Ovary (tissue), 7 donors: ENCODE measurements at regions not wholly inside any gene's neighbourhood (a gene's known extent, or its start where the extent isn't known, plus 50 kb on each side); places are given as distances from the start of the nearest gene placed in this dataset.
"Not testable (repeated sequence)": the region's sequence is repeated elsewhere in the genome, so short reads cannot be mapped to it uniquely, and the experiment has no call there.

ENCODE experiments used
- DNase-seq, 5 donors: peaks; one replicate each; pipeline ENCODE4 v3.0.0-alpha.2; 2019 to 2020
- H3K27ac ChIP-seq, 2 donors: fragments of 200-600 bp; one replicate each; pipeline versions ENCODE4 v1.5.1 to v1.8.0; 2019 to 2022
- H3K27me3 ChIP-seq: fragments of 200-600 bp; one replicate; pipeline ENCODE4 v1.8.0; 2022
- H3K36me3 ChIP-seq: fragments of 200-600 bp; sonication (generic); one replicate; pipeline ENCODE4 v1.5.1; 2019
- H3K4me1 ChIP-seq: one replicate; pipeline ENCODE4 v1.8.1; 2013; ENCODE audit warnings: mild to moderate bottlenecking, moderate library complexity; ENCODE audit not compliant: insufficient read depth
- H3K4me3 ChIP-seq: fragments of 200-600 bp; sonication (generic); one replicate; pipeline ENCODE4 v1.5.1; 2017
- H3K9me3 ChIP-seq, 2 donors: fragments of 200-600 bp in 1 of 2; sonication (generic) in 1 of 2; one replicate each; pipeline versions ENCODE4 v1.5.1 to v1.8.1; 2013 to 2019; ENCODE audit warnings: mild to moderate bottlenecking in 1 of 2, moderate library complexity in 1 of 2
- EP300 ChIP-seq: sonication (generic); formaldehyde crosslinking; IDR thresholded peaks from one replicate; pipeline ENCODE4 v1.6.1; 2017; ENCODE audit warnings: antibody characterized with exemption
- POLR2A ChIP-seq: fragments of 450-650 bp; IDR thresholded peaks from one replicate; pipeline ENCODE4 v1.6.1; 2017; ENCODE audit warnings: antibody characterized with exemption, mild to moderate bottlenecking, moderate library complexity
- WGBS, 3 donors: extraction: QIAGEN DNeasy Blood & Tissue Kit in 1 of 3; methylation state at CpG; one replicate each; pipeline versions ENCODE4 v1.1.5 to v1.1.7; 2013 to 2017; 5-methylcytosine and 5-hydroxymethylcytosine counted together
- intact Hi-C, 4 donors: fragments of 100-400 bp; cut with DNase I; formaldehyde crosslinking; loops; one replicate each; pipeline versions ENCODE4 v1.11.0 to v1.15.1; 2022 to 2023
- TF ChIP-seq, protein P1 (sequence below), 3 donors: fragments of 450-650 bp in 2 of 3; fragments of 200-600 bp in 1 of 3; IDR thresholded peaks; one replicate each; pipeline versions ENCODE4 v1.5.1 to v1.8.0; 2016 to 2022; ENCODE audit warnings: antibody characterized with exemption in 3 of 3, mild to moderate bottlenecking in 1 of 3
- donor health status: DM: no; HTN: no; CAD: no; lungs with moderate emphysema.
- donor health status: DM: no; HTN: no; CAD: no.
- donor health status: Bipolar disorder and iron deficiency.
- donor health status: DM: no; HTN: no; CAD: no.
- donor health status: DM: yes; HTN: yes; CAD: no.

DNA sequence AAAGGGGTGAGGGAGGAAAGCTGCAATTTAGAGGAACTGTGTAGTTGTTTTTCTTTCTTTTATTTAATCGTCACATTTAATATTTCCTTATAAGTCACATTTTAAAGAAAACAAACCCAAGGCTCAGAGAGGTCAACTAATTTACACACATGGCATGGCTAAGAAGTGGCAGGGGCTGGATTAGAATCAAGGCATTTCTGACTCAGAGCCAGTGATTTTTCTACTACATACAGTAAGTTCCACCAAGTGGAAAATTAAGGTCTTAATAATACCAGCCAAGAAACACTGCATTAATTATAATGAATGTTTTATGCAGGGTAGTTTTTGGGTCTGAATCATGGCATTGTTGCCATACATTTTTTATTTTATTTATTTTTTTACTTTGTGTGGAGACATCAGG lies 607.7 kb upstream of the CITED2 start:
- Histone ChIP-seq H3K27me3 (no peaks in the 10 kb centered on the region), H3K4me1 (peaks cover 12% of the 10 kb centered on the region), H3K4me3 (no peak overlapping the region), H3K9me3 (no peaks in the 10 kb centered on the region), H3K27ac (peak overlapping the region in 1 of 2 donors; percentile 6), H3K36me3 (no peaks in the 10 kb centered on the region)
- intact Hi-C loops: no loop called here
- TF ChIP-seq, protein P1, sequence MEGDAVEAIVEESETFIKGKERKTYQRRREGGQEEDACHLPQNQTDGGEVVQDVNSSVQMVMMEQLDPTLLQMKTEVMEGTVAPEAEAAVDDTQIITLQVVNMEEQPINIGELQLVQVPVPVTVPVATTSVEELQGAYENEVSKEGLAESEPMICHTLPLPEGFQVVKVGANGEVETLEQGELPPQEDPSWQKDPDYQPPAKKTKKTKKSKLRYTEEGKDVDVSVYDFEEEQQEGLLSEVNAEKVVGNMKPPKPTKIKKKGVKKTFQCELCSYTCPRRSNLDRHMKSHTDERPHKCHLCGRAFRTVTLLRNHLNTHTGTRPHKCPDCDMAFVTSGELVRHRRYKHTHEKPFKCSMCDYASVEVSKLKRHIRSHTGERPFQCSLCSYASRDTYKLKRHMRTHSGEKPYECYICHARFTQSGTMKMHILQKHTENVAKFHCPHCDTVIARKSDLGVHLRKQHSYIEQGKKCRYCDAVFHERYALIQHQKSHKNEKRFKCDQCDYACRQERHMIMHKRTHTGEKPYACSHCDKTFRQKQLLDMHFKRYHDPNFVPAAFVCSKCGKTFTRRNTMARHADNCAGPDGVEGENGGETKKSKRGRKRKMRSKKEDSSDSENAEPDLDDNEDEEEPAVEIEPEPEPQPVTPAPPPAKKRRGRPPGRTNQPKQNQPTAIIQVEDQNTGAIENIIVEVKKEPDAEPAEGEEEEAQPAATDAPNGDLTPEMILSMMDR (IDR thresholded peaks at IDR 0.05): no peak
- TF ChIP-seq POLR2A: no peak
- no peak for TF ChIP-seq EP300
- WGBS, 3 donors: 1 to 8% (median 3%) methylated on average over 1 of the region's 1 CpG
- DNase-seq: no peak

DNA sequence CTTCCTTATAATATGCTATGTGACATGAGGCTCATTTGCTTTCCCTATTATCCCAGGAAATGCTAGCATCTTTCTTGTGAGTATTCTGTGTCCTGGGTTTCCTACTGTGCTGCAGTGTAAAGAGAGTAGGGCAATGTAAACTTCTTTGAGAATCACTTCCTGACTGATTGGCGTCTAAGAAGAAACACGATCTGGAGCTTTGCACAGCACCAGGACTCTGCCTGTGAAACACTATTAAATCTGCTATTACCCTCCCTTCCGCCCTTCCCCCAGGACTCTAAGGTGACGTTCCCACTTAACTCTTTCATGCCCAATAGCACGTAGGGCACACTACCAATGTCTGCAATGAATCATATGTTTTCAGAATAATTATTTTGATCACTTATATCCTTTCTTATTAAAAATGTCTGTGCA lies 607.3 kb upstream of the CITED2 start:
- peak overlapping the region in 1 of 2 donors; percentile 6 for H3K27ac ChIP-seq
- H3K27me3 ChIP-seq: no peaks in the 10 kb centered on the region
- H3K4me1 ChIP-seq: peaks cover 12% of the 10 kb centered on the region
- H3K9me3 ChIP-seq: no peaks in the 10 kb centered on the region
- 5 to 9% (median 7%) methylated on average over 5 of the region's 5 CpGs for WGBS, 3 donors
- no peak overlapping the region for H3K4me3 ChIP-seq
- intact Hi-C loops: no loop called here
- no peak for DNase-seq
- no peaks in the 10 kb centered on the region for H3K36me3 ChIP-seq
- TF ChIP-seq EP300 (no peak), POLR2A (no peak)
- TF ChIP-seq, protein P1 (IDR thresholded peaks at IDR 0.05): no peak

DNA sequence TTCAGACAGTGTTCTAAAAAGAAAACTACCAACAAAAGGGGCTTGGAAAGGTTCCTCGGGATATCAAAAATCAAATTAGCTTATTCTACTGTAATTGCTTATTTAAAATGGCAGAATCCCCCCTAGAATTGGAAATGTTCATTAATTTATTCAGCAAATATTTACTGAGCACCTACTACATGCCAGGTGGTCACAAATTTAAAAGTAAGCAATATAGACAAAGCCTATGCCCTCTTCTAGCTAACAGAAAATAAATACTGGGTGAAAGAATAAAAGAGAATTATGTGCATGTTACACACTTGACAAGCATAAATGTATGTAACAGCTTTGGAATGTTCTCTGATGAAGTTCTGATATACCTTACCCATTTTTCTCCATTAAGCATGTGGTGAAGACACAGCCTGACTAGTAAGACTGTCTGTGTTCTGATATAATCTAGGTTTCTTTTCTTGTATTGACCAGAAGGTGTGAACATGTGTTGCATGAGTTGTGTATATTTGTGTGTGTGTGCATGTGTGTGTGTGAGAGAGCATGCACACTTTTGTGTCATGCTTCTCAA lies 606.7 kb upstream of the CITED2 start:
- intact Hi-C loops: no loop called here
- TF ChIP-seq, protein P1 (IDR thresholded peaks at IDR 0.05): no peak
- TF ChIP-seq POLR2A: no peak
- TF ChIP-seq EP300: no peak

DNA sequence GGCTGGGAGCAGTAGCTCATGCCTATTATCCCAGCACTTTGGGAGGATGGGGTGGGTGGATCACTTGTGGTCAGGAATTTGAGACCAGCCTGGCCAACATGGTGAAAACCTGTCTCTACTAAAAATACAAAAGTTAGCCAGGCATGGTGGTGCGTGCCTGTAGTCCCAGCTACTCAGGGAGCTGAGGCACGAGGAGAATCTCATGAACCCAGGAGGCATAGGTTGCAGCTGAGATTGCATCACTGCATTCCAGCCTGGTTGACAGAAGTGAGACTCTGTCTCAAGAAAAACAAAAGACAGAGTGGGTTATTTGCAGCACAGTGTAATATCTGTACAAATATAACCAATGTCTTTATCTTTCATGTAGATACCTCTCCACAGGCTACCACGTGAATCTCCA lies 606.2 kb upstream of the CITED2 start:
- H3K27ac ChIP-seq, DNase-seq, H3K4me3 ChIP-seq, intact Hi-C loops, H3K27me3 ChIP-seq, H3K9me3 ChIP-seq, H3K36me3 ChIP-seq: not testable (repeated sequence)
- WGBS, 3 donors: 41 to 46% (median 45%) methylated on average over 3 of the region's 3 CpGs
- H3K4me1 ChIP-seq: peaks cover 12% of the 10 kb centered on the region

More for the DNA sequence above, 606.7 kb upstream of the CITED2 start:
- Histone ChIP-seq H3K27me3 (no peaks in the 10 kb centered on the region), H3K36me3 (no peaks in the 10 kb centered on the region), H3K4me3 (no peak overlapping the region), H3K4me1 (peaks cover 12% of the 10 kb centered on the region), H3K9me3 (no peaks in the 10 kb centered on the region), H3K27ac (peak overlapping the region in 1 of 2 donors; percentile 6)
- DNase-seq: no peak
- 83 to 89% (median 85%) methylated on average over 1 of the region's 1 CpG for WGBS, 3 donors

DNA sequence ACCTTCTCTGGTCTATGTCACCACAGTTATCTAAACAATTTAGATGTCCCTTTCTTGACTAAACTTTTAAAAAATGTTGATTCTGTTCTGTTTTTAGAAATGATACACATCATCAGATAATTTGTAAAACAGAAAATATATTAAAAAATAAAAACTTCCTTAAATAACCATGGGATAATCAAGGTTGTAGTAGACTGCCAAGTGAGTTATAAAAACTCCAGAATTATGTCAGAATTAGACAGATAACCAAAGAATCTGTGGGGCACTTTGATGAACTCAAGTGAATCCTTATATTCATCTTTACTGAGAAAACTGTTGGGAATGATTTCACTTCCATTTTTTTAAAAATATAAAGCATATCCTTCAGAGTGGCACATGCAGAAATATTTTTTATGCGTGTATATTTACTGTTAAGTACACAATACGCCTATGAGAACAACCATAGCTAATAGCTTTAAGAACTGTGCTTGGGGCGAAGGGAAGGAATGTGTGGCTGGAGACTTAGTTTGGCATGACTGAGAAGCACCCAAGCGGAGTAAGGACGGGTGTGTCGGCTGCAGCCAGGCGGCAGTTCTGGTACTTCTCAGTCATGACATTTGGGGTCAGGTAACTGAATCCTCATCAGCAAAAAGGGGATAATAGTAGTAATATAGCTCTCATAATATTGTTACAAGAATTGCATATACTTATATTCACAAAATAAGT lies 604.7 kb upstream of the CITED2 start:
- Histone ChIP-seq H3K36me3 (no peaks in the 10 kb centered on the region), H3K27me3 (no peaks in the 10 kb centered on the region), H3K27ac (peak overlapping the region in 1 of 2 donors; percentile 1), H3K4me1 (peaks cover 12% of the 10 kb centered on the region), H3K9me3 (no peaks in the 10 kb centered on the region), H3K4me3 (no peak overlapping the region)
- intact Hi-C loops: no loop called here
- 89 to 97% (median 94%) methylated on average over 7 of the region's 7 CpGs for WGBS, 3 donors
- no peak for DNase-seq
- TF ChIP-seq, protein P1 (IDR thresholded peaks at IDR 0.05): no peak
- no peak for TF ChIP-seq POLR2A
- TF ChIP-seq EP300: no peak
